NCI-H345 treated with DMSO at 0.1 percent for 48 hours (cell line): ENCODE measurements at regions not wholly inside any gene's neighbourhood (a gene's known extent, or its start where the extent isn't known, plus 50 kb on each side); places are given as distances from the start of the nearest gene placed in this dataset.
"Not testable (repeated sequence)": the region's sequence is repeated elsewhere in the genome, so short reads cannot be mapped to it uniquely, and the experiment has no call there.

Experiments used
- DNase-seq: peaks from one replicate; lab custom pipeline; 2025; ENCODE audit not compliant: unreplicated experiment; lab: John Stamatoyannopoulos, UW

DNA sequence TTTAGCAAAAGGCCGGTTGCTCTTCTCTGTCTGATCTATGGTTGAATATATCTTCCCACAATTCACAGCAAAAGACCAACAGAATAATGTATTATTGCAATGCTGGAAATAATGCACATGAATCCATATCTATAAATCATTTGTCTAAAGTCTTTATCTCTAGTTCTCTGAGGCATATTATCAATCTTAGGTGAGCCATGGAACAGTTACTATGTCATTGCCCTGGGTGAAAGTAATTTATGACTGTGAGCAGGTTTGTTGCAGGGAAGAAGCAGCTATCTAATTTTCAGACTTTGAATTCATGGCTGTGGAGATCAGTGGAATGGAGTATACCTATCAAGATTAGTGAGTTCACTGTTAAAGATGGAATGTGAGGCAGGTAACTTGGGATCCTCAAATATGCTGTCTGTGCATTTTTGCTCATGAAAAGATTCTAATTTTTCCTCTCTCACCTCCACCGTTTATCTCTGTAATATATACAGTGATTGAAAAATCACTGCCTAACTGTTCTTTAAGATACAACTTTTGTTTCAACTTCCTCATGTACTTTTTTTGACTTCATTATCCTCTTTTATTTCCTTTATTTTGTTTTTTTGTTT is 256.8 kb upstream of the ARSJ start:
- DNase-seq: no peak

DNA sequence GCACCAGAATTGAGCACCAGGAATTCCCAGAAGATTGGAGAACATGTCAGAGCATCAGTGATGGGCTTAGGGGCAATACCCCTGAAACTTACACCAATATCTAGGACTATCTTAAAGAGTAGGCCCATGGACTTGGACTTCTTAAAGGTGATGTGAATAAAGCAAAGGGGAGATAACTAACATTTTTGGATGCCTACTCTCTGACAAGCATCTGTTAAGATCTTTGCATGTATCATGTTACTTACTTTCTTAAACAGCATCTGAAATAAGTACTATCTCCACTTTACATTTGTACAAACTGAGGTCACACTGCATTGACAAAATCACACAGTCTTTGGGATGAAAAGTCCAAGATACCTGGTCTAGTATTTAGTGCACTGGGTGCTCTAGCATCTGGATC is 258.6 kb upstream of the ARSJ start:
- no peak for DNase-seq

DNA sequence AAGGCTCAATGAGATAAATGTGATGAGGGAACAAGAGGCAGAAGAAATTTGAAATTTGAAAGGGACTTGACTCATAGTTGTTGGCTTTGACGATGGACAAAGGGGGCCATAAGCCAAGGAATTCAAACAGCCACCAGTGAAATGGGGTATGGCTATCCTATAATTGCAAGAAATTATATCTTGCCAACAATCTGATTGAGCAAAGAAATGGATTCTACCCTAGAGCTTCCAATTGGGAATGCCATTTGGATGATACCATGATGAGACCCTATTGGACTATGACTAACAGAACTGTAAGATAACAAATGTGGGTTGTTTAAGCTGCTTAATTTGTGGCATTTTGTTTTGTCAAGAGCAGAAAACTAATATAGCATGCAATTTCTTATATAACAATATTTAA is 270.1 kb upstream of the ARSJ start:
- no peak for DNase-seq

DNA sequence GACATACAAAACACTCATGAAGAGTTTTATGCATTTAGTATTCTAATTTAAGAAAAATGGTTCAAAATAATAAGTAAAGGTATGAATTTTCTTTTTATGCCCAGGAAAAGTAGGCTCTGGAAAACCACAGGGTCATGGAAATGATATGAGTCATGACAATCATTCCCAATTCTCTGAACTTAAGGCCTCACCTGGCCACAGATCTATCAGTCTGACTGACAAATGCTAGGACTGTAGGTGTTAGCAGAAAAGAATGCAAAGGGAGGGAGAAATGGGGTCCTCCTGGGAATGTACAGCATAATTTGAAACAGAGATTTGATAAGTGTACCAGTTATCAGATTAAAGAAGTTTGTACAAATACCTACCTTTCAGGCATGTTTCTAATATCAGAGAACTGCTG is 270.5 kb upstream of the ARSJ start:
- no peak for DNase-seq

DNA sequence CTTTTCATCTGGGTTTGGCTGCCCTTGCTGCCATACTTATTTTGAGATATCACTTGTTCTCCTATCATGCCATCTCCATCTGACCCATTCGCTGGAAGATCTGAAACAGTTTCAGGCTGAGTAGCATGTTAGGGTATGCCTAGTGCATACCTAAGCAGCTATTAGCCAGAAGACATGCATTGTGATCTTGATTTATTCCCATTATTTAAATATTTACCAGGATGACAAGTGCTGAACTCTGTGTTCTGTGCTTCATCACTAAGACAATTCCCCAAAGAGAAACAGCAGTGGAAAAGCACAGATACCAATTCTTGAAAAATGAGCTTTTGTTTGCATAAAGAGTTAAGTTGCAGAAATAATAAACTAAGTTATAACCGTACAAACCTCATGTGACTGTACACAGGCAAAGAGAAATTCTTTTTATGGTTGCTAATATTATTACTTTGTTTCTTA is 271.0 kb upstream of the ARSJ start:
- DNase-seq: no peak

DNA sequence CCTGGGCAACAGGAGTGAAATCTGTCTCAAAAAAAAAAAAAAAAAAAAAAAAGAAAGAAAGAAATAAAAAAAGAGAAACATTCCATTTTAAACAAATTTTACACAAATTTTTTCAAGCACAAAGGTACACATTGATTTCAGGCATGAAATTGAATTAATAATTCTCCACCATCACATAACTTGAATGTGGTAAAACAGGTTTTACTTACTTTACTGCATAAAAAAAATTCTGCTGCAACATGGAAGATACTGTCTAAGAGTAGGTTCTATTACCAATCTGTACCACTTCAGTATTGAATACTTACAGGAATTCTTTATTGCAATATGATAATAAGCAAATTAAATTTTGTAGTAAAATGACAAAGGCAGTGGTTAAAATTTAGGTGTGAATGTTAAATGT is 271.6 kb upstream of the ARSJ start:
- DNase-seq: no peak

DNA sequence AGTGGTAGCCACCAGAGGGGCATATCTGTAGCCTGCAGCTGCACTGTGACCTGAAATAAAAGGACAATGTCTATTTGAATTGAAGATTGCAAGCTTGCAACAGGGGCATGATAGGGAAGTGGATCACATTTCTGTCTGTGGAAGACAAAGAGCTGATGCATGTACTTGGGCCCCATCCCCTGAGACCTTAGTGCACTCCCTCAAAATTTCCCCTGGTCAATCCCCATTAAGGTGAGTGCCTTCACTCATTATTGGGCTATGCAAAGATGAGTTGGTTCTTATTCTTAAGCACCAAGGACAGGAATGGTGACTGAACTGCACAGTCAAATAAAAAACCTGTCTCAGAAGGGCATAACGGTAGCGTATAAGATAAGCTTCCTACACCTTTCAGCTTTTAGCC is 273.1 kb upstream of the ARSJ start:
- DNase-seq: no peak

DNA sequence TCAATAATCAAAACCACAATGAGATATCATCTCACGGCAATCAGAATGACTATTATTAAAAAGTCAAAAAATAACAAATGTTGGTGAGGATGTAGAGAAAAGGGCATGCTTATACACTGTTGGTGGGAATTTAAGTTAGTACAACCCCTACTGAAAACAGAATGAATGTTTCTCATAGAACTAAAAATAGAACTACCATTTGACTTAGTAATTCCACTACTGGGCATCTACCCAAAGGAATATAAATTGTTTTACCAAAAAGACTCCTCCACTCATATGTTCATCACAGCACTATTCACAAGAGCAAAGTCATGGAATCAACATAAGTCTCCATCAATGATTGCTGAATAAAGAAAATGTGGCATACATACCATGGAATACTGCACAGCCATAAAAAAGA is 278.1 kb upstream of the ARSJ start:
- no peak for DNase-seq

DNA sequence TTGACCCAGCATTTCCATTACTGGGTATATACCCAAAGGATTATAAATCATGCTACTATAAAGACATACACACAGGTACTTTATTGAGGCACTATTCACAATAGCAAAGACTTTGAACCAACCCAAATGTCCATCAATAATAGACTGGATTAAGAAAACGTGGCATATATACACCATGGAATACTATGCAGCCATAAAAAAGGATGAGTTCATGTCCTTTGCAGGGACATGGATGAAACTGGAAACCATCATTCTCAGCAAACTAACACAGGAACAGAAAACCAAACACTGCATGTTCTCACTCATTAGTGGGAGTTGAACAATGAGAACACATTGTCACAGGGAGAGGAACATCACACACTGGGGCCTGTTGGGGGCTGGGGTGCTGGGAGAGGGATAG is 283.0 kb upstream of the ARSJ start:
- DNase-seq: not testable (repeated sequence)

DNA sequence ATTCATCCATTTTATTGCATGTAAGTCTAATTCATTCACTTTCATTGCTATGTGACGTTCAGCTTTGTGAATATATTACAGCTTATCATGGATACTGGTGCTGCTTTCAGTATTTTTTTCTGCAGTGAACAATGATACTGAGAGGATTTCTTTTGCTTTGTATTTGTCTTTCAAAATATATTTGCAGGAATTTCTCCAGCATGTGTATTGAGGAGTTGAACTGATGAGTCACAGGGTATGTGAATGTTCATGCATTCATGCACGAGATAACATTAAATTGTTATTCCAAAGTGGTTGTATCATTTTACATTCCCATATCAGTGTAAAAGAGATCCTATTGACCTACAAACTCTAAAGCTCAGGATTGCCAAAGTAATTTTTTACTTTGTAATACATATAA is 283.8 kb upstream of the ARSJ start:
- no peak for DNase-seq

DNA sequence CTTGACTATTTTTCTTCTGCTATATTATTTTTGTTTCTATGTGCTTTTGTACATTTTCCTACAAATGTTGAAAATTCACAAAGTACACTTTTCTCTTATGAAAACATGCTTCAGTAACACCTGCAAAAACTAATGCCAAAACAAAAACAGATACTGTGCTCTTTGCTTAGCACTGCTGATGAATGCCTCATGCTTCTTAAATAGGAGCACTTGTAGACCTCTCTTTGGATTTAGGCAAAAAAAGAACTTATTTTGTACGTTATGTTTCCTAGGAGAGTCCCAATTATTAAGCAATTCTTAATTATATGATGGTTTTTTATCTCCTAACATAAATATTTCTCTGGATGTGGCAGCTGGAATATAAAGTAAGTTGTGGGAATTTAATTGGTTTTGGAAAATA is 285.0 kb upstream of the ARSJ start:
- DNase-seq: no peak

DNA sequence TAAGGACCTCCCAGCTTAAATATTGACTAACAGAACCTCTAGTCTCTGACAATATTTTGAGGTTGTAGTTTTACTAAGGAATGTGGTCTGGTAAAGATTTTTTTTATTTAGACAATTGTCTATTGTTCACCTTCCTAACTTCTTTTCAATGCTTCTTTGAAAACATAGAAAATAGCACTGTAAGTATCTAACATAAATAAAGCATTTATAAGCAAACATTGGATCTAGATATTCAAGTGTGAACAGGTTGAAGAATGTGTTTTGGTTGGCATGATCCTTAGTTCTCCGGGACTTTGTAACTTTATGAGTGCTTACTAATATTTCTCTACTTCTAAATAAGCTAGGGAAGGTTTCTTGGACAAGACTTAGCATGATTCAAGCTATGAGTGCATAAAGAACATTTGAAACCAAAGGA is 285.4 kb upstream of the ARSJ start:
- no peak for DNase-seq

DNA sequence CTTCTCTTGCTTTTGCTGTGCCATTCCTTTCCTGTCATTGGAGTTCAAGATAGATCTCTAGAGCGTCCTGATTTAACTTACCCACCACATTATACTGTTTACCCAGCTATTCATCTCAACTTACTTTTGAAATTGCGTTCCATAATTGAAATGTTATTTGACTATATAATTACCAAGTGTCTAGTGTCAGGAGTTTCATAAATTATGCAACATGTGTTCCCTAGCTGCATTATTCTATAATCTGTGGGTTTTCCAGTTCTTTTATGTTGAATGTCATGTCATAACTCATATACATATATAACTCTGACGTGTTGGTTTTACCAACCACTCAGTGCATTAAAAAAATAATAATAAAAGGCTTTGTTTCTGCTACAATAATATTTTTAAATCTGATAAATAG is 285.9 kb upstream of the ARSJ start:
- DNase-seq: no peak

DNA sequence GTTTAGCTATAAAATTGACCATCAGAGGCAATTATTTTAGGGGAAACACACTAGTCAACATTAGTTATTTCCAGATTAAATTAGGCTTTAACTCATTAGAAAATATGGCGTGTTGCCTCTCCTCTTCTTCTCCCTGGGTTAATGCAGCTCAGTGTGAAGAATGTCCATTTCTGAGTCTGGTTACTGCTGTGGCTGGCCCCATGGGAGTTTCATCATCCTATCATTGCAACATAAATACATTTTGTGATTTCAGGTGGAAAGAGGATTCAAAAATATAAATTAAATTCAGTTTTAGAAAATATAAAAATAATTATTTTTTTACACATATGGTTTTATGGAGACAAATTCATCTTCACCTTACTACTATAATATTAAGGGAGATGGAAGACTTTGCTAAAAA is 288.5 kb upstream of the ARSJ start:
- no peak for DNase-seq

DNA sequence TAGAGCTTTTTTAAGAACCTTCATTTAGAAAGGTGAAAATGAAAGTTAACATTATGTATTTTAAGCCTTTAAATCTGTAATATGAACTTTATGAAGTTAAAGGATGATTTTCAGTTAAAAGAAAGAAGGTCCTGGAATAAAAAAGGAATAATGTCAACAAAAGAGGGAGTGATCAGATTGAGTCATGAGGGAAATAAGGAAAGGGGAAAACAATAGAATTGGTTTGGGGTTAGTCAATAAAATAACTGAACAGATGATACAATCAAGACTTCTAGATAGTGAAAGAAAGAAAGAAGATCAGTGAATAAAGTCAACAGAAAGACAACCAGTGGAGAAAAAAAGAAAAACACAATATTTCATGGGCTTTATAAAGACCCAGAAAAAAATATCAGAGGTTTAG is 291.6 kb upstream of the ARSJ start:
- no peak for DNase-seq

DNA sequence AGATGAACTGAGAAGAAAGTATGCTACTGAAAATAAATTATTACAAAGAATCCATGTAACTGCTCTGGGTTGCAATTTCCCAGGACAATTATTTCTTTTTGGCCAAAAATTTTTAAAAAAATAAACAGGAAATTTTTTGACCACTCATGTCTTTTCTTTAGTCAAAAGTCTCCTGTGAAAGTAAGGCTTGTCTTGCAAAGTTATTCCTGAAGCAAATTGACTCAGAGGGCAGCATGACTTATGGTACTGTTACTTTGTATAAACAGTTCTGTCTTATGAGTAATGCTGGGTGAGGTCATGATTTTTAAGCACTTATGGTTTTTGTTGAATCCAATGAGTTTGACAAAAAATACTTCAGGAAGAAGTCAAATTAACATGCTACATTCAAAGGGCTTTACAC is 292.8 kb upstream of the ARSJ start:
- no peak for DNase-seq

DNA sequence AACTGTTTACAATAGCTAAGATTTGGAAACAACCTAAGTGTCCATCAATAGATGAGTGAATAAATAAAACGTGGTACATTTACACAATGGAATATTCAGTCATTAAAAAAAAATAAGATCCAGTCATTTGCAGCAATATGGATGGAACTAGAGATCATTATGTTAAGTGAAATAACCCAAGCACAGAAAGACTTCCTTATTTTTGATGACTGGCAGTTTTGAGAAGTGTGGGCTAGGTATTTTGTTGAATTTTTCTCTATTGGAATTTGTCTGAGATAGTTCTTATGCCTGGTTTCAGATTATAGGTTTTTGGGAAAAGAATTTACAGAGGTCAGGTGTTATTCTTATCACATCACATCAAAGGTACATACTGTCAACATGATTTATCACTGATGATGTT is 293.8 kb upstream of the ARSJ start:
- no peak for DNase-seq

DNA sequence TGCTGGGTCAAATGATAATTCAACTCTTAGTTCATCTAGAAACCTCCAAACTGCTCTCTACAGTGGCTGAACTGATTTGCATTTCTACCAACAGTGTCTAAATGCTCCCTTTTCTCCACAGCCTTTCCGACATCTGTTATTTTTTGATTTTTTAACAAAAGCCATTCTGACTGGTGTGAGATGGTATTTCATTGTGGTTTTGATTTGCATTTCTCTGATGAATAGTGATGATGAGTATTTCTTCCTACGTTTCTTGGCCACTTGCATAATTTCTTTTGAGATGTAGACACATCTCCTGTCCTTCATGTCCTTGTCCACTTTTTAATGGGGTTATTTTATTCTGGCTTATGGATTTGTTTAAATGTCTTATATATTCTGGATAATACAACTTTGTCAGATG is 298.2 kb upstream of the ARSJ start:
- no peak for DNase-seq

DNA sequence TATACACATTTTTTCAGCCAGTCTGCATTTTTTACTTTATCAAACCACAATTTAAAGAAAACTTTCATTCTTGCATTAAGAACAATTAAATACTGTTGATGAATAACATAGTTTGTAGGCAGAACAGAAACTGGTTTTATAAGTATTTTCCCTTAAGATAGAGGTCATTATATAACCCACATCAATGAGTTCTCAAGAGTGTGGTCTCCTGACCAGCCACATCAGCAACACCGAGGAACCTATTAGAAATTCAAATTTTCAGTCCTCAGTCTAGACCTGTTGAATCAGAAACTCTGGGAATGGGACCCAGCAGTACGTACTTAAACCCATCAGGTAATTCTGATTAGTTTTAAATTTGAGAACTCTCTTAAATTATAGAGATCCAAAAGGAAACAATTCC is 299.6 kb upstream of the ARSJ start:
- DNase-seq: no peak

DNA sequence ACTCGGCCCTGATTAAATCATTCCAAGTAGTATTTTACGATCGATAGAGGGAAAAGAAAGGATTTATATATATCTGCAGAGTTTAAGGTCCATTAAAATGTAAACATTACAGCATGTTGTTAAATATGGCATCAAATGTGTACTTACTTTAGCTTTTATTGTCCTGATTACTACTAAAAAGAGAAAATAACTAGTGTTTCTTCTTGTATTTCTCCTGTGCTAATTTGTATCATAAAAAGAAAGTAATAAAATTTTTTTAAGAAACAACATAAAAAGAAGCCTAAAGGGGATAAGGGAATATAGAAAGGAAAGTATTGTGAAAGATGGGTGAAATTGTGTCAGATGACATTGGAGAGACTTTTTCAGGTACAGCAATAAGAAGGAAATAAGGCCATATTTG is 300.3 kb upstream of the ARSJ start:
- DNase-seq: no peak

DNA sequence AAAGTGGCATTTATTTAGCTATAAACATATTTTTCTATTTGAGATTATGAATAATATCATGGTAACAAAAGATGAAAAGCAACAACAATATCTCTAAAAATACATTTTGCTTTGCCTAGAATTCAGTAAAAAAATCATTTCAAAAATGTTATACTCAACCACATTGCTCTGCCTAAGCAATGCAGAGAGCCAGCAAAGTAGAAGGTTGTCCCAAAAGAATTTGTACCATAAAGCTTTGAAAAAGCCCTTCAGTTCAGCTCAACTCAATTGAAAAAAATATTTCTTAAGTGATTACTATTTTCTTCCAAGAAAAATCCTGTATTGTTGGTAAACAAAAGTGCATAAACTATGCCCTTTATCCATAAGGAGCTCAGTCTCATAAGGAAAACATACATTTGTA is 301.2 kb upstream of the ARSJ start:
- DNase-seq: no peak

DNA sequence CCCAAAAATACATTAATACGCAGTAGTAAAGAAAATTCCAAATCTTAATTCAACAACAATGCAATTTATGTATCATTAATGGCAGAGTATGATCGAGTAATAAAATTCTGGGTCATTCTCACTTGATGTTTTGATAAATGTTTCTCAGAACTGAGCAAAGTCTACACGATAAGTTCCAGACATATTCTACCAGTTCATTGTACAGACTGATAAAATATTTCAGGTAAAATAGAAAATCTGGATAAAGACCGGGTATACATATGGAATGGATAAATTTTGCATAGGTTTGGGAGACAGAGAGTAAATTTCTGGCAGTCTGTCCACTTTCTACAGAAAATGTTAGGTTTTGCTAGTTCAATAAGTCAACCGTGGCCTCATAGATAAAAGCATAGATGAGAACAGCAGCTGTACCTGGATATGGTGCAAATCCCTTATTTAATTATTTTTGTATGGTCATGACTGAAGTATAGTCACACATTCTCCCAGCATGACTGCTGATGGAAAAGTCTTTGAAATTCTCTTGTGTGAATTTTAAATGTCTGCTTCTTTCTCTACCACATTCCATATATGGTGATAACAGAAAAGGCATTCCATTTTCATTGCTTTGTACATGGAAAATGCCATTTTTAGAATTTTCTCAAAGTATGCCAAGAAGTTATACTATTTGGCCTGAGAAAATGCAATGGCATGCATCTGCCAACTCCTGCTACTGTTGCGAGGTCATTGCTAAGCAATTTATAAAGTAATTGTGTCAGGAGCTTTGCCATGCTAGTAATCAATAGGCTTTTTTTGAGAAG is 301.9 kb upstream of the ARSJ start:
- DNase-seq: no peak

DNA sequence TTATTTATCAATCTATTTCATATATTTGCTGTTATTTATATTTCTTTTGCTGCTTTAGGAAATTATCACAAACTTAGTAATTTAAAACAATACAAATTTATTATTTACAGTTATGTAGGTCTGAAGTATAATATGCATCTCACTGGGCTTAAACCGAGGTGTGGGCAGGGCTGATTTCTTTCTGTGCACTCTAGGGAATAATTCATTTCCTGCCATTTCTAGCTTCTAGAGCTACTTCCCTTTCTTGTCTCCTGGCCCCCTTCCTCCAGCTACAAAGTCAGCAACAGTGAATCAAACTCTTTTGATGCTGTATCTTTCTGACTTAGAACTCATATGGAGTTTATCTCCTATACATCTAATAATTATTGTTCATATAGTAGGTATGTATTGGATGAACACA is 303.5 kb upstream of the ARSJ start:
- no peak for DNase-seq
